SU-DHL-6 (cell line): ENCODE measurements at regions not wholly inside any gene's neighbourhood (a gene's known extent, or its start where the extent isn't known, plus 50 kb on each side); places are given as distances from the start of the nearest gene placed in this dataset.

Experiments
- H2AFZ ChIP-seq: fragments of 200-600 bp; sonication (generic); 2 replicates; pipeline ENCODE4 v1.6.1; 2014; ENCODE audit warnings: low read depth, mild to moderate bottlenecking, moderate library complexity, mixed read lengths, antibody characterized with exemption, low read length; ENCODE audit not compliant: severe bottlenecking
- H3F3A ChIP-seq: fragments of 200-600 bp; shearing (Covaris generic); 2 replicates; pipeline ENCODE4 v1.6.0; 2016; ENCODE audit warnings: antibody characterized with exemption, mild to moderate bottlenecking; ENCODE audit not compliant: insufficient read depth
- H3K27ac ChIP-seq: fragments of 200-600 bp; sonication (generic); 2 replicates; pipeline ENCODE4 v1.5.1; 2016; ENCODE audit warnings: low read depth, mild to moderate bottlenecking, low read length, moderate library complexity, mixed read lengths
- H3K27me3 ChIP-seq: fragments of 200-600 bp; sonication (generic), shearing (Covaris generic); 2 replicates; pipeline ENCODE4 v1.6.0; 2014; ENCODE audit warnings: mild to moderate bottlenecking, low read length
- H3K36me3 ChIP-seq: fragments of 200-600 bp; sonication (generic); 2 replicates; pipeline ENCODE4 v1.6.1; 2014; ENCODE audit warnings: mild to moderate bottlenecking, low read length, mixed read lengths
- H3K4me2 ChIP-seq: fragments of 300-600, 200-600 bp; shearing (Covaris generic), sonication (generic); 2 replicates; pipeline ENCODE4 v1.6.0; 2014; ENCODE audit warnings: low read length, low read depth, mild to moderate bottlenecking; ENCODE audit not compliant: poor library complexity, severe bottlenecking
- H3K4me3 ChIP-seq: fragments of 200-600 bp; sonication (generic); 2 replicates; pipeline ENCODE4 v1.5.1; 2014; ENCODE audit warnings: antibody characterized with exemption, low read length, mild to moderate bottlenecking, mixed read lengths; ENCODE audit not compliant: insufficient read depth, poor library complexity, severe bottlenecking
- H3K79me2 ChIP-seq: fragments of 200-600 bp; sonication (generic); 2 replicates; pipeline ENCODE4 v1.6.1; 2014; ENCODE audit warnings: mild to moderate bottlenecking, low read length, moderate library complexity; ENCODE audit not compliant: insufficient read depth
- H3K9ac ChIP-seq: fragments of 200-600 bp; sonication (generic); 2 replicates; pipeline ENCODE4 v1.7.0; 2014; ENCODE audit warnings: mild to moderate bottlenecking, low read length
- H3K9me2 ChIP-seq: fragments of 200-600 bp; sonication (generic); replicated peaks from 2 replicates; pipeline ENCODE4 v1.6.1; 2014; ENCODE audit warnings: low read length; ENCODE audit not compliant: insufficient read depth
- H3K9me3 ChIP-seq: fragments of 200-600 bp; sonication (generic); 2 replicates; pipeline ENCODE4 v1.6.1; 2014; ENCODE audit warnings: low read length, mixed read lengths; ENCODE audit not compliant: insufficient read depth
- H4K20me1 ChIP-seq: fragments of 200-600 bp; sonication (generic); 2 replicates; pipeline ENCODE4 v1.6.1; 2014; ENCODE audit warnings: low read depth, mild to moderate bottlenecking, antibody characterized with exemption, low read length, moderate library complexity, mixed read lengths
- EZH2phosphoT487 ChIP-seq: fragments of 200-600 bp; sonication (generic), shearing (Covaris generic); conservative IDR thresholded peaks from 2 replicates; pipeline ENCODE4 v1.6.1; 2018; ENCODE audit warnings: mild to moderate bottlenecking, antibody characterized with exemption, low read length, moderate library complexity, mixed read lengths
- TF ChIP-seq, protein P1 (sequence below): fragments of 200-600 bp; sonication (generic); IDR thresholded peaks from one replicate; pipeline ENCODE4 v1.5.1; 2017; ENCODE audit warnings: antibody characterized with exemption, mild to moderate bottlenecking, low read length, moderate library complexity; ENCODE audit not compliant: insufficient read depth, poor library complexity, severe bottlenecking

DNA sequence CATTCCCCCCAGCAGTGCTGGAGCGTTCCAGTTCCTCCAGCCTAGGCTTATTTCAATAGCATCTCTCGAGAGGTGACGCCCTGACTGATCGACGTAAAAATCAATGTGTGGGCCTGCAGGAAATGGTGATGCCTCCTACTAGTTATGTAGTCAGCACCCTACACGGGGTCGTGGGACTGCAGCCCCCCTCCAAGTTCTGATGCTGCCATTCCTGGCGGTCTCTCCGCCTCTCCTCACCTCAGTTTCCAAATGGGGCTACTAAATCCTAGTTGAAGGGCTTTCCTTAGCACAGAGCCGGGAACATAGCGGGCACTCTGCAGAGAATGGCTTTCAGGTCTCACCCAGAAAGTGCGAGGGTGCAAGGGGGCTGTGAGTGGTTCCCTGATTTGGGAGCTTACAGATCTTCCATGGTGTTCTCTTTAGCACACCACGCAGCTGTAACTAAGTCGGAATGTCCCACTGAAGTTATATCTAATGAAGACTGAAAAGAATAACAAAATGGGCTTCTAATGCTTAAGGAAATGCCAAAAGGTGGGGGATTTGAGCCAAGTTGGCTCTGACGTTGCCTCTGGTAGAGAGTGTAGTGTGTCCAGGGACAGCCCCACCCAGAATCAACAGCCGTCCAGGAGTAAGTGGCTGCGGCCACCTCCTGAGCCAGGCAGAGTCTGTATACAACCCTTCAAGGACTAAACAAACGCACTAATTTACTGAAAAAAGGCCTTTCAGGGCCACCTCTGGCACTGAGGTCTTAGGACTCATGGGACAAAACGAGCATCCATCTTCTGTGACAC is 299.7 kb upstream of the FOXF1 start:
- Histone ChIP-seq H3K79me2 (no peaks in the 10 kb centered on the region), H3K9me2 (no peaks in the 10 kb centered on the region), H3K27me3 (no peaks in the 10 kb centered on the region), H3K36me3 (no peaks in the 10 kb centered on the region), H3K9ac (no peak overlapping the region), H3K4me3 (no peak overlapping the region), H3K9me3 (no peaks in the 10 kb centered on the region), H2AFZ (no peak overlapping the region), H3K4me2 (no peak overlapping the region), H4K20me1 (no peaks in the 10 kb centered on the region), H3K27ac (no peak overlapping the region), H3F3A (no peaks in the 10 kb centered on the region)
- TF ChIP-seq, protein P1, sequence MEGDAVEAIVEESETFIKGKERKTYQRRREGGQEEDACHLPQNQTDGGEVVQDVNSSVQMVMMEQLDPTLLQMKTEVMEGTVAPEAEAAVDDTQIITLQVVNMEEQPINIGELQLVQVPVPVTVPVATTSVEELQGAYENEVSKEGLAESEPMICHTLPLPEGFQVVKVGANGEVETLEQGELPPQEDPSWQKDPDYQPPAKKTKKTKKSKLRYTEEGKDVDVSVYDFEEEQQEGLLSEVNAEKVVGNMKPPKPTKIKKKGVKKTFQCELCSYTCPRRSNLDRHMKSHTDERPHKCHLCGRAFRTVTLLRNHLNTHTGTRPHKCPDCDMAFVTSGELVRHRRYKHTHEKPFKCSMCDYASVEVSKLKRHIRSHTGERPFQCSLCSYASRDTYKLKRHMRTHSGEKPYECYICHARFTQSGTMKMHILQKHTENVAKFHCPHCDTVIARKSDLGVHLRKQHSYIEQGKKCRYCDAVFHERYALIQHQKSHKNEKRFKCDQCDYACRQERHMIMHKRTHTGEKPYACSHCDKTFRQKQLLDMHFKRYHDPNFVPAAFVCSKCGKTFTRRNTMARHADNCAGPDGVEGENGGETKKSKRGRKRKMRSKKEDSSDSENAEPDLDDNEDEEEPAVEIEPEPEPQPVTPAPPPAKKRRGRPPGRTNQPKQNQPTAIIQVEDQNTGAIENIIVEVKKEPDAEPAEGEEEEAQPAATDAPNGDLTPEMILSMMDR, result no peak
- no peak for TF ChIP-seq EZH2phosphoT487

DNA sequence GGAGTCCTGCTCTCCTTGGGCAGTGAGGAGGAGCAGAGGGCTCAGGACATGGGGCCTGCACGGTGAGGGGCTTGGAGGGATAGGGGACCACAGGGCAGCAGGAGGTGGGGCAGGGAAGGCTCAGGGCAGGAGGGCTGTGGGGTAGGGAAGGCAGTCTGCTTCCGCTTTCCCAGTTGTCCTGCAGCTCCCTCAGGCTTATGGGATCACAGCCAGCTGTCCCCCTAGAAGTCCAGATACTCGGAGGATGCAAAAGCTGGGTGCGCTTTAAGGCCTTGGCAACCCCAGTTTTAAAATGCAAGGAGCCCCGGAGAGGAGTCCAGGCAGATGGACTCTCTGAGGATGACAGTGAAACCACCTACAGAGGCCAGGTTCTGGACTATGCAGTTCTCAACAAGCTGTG is 299.1 kb upstream of the FOXF1 start:
- Histone ChIP-seq H3K79me2 (no peaks in the 10 kb centered on the region), H2AFZ (no peak overlapping the region), H4K20me1 (no peaks in the 10 kb centered on the region), H3F3A (no peaks in the 10 kb centered on the region), H3K36me3 (no peaks in the 10 kb centered on the region), H3K27me3 (no peaks in the 10 kb centered on the region), H3K9ac (no peak overlapping the region), H3K4me2 (no peak overlapping the region), H3K9me3 (no peaks in the 10 kb centered on the region), H3K9me2 (no peaks in the 10 kb centered on the region), H3K27ac (no peak overlapping the region), H3K4me3 (no peak overlapping the region)
- TF ChIP-seq, protein P1, result no peak
- no peak for TF ChIP-seq EZH2phosphoT487

DNA sequence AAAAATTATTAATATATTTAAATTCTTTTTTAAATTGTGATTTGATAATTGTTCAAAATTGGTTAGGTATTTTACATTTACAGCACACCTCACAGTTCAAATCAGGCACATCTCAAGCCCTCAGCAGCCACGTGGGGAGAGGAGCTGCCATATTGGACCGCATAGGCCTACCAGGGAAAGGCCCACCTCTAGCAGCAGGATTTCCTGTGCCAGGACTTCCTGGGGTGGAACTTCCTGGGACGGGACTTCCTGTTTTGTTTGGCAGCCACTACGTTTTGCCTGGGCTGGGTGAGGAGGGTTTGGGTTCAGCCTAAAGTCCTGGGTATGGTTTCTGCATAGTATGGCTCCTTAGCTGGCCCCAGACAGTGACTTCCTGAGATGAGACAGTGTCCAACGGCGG is 298.5 kb upstream of the FOXF1 start:
- Histone ChIP-seq H3F3A (no peaks in the 10 kb centered on the region), H3K27me3 (no peaks in the 10 kb centered on the region), H3K27ac (no peak overlapping the region), H3K9me3 (no peaks in the 10 kb centered on the region), H3K9ac (no peak overlapping the region), H3K9me2 (no peaks in the 10 kb centered on the region), H3K4me2 (no peak overlapping the region), H3K79me2 (no peaks in the 10 kb centered on the region), H3K36me3 (no peaks in the 10 kb centered on the region), H3K4me3 (no peak overlapping the region), H4K20me1 (no peaks in the 10 kb centered on the region), H2AFZ (no peak overlapping the region)
- no peak for TF ChIP-seq EZH2phosphoT487
- TF ChIP-seq, protein P1, result no peak
